ENCODE measurements at regions not wholly inside any gene's neighbourhood (a gene's known extent, or its start where the extent isn't known, plus 50 kb on each side); places are given as distances from the start of the nearest gene placed in this dataset.

GRCh38 chr3:73245459-73245858 lies 184.0 kb downstream of the EBLN2 start:
- TF ChIP-seq CTCF (IDR thresholded peaks at IDR 0.05) (no peak), TCF7L2 (IDR thresholded peaks at IDR 0.05; ENCODE audit: low read depth, low read length) (no peak), POLR2AphosphoS5 (IDR thresholded peaks at IDR 0.05; ENCODE audit: low read depth, low read length) (no peak), SIN3A (IDR thresholded peaks at IDR 0.05; ENCODE audit: borderline replicate concordance, insufficient read depth, low read depth, low read length) (no peak)
- TF ChIP-seq, protein P1, sequence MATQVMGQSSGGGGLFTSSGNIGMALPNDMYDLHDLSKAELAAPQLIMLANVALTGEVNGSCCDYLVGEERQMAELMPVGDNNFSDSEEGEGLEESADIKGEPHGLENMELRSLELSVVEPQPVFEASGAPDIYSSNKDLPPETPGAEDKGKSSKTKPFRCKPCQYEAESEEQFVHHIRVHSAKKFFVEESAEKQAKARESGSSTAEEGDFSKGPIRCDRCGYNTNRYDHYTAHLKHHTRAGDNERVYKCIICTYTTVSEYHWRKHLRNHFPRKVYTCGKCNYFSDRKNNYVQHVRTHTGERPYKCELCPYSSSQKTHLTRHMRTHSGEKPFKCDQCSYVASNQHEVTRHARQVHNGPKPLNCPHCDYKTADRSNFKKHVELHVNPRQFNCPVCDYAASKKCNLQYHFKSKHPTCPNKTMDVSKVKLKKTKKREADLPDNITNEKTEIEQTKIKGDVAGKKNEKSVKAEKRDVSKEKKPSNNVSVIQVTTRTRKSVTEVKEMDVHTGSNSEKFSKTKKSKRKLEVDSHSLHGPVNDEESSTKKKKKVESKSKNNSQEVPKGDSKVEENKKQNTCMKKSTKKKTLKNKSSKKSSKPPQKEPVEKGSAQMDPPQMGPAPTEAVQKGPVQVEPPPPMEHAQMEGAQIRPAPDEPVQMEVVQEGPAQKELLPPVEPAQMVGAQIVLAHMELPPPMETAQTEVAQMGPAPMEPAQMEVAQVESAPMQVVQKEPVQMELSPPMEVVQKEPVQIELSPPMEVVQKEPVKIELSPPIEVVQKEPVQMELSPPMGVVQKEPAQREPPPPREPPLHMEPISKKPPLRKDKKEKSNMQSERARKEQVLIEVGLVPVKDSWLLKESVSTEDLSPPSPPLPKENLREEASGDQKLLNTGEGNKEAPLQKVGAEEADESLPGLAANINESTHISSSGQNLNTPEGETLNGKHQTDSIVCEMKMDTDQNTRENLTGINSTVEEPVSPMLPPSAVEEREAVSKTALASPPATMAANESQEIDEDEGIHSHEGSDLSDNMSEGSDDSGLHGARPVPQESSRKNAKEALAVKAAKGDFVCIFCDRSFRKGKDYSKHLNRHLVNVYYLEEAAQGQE (IDR thresholded peaks at IDR 0.05; ENCODE audit: insufficient read depth in 1 of 2, low read depth in 2 of 2, low read length in 1 of 2): no peak
- no peak overlapping the region for H3K27ac ChIP-seq (ENCODE audit: low read length)
- in situ Hi-C loops (cut with HindIII; ENCODE audit: low pct_unique_long_range_greater_than_20kb, low sequenced_read_pairs) (no loop called here), intact Hi-C loops (cut with micrococcal nuclease; ENCODE audit: unreplicated experiment) (no loop called here)
- no peaks in the 10 kb centered on the region for H3K4me1 ChIP-seq (ENCODE audit: control insufficient read depth, insufficient read depth, low read length)
- H3K9me3 ChIP-seq (ENCODE audit: control insufficient read depth, insufficient read depth, low read depth, low read length): no peaks in the 10 kb centered on the region
- BruUV-seq (replicated peaks): no TSS peak
- H3K4me3 ChIP-seq (ENCODE audit: low read depth in 2 of 2, low read length in 2 of 2): no peak overlapping the region
- DNase-seq (ENCODE audit: low read depth, low spot score) (no peak), ATAC-seq (no peak)
- CTCF ChIA-PET: no interaction called here
- H3K36me3 ChIP-seq (ENCODE audit: control insufficient read depth, insufficient read depth, low read length): no peaks in the 10 kb centered on the region
- POLR2A ChIA-PET: no interaction called here
- no peaks in the 10 kb centered on the region for H3K27me3 ChIP-seq (ENCODE audit: control insufficient read depth, insufficient read depth, low read length)

- Histone ChIP-seq H3K4me1 (ENCODE audit: control insufficient read depth, insufficient read depth, low read length) (no peaks in the 10 kb centered on the region), H3K4me3 (ENCODE audit: low read depth in 2 of 2, low read length in 2 of 2) (no peak overlapping the region), H3K27me3 (ENCODE audit: control insufficient read depth, insufficient read depth, low read length) (no peaks in the 10 kb centered on the region), H3K36me3 (ENCODE audit: control insufficient read depth, insufficient read depth, low read length) (no peaks in the 10 kb centered on the region), H3K27ac (ENCODE audit: low read length) (no peak overlapping the region), H3K9me3 (ENCODE audit: control insufficient read depth, insufficient read depth, low read depth, low read length) (no peaks in the 10 kb centered on the region)
- DNase-seq (ENCODE audit: low read depth, low spot score): no peak
- in situ Hi-C loops (cut with HindIII; ENCODE audit: low pct_unique_long_range_greater_than_20kb, low sequenced_read_pairs) (no loop called here), intact Hi-C loops (cut with micrococcal nuclease; ENCODE audit: unreplicated experiment) (no loop called here)
- no TSS peak for BruUV-seq (replicated peaks)
- ChIA-PET CTCF (no interaction called here), POLR2A (no interaction called here)
- no peak for ATAC-seq
- TF ChIP-seq TCF7L2 (IDR thresholded peaks at IDR 0.05; ENCODE audit: low read depth, low read length): no peak
- TF ChIP-seq SIN3A (IDR thresholded peaks at IDR 0.05; ENCODE audit: borderline replicate concordance, insufficient read depth, low read depth, low read length): no peak
- TF ChIP-seq CTCF (IDR thresholded peaks at IDR 0.05): no peak
- TF ChIP-seq POLR2AphosphoS5 (IDR thresholded peaks at IDR 0.05; ENCODE audit: low read depth, low read length): no peak
- TF ChIP-seq, protein P1 (IDR thresholded peaks at IDR 0.05; ENCODE audit: insufficient read depth in 1 of 2, low read depth in 2 of 2, low read length in 1 of 2): no peak
These were observed 187.6 kb downstream of the EBLN2 start for GRCh38 chr3:73249047-73249446.

All from Panc1 (cell line).